ENCODE measurements at regions not wholly inside any gene's neighbourhood (a gene's known extent, or its start where the extent isn't known, plus 50 kb on each side); places are given as distances from the start of the nearest gene placed in this dataset.

- TF ChIP-seq, protein P1, sequence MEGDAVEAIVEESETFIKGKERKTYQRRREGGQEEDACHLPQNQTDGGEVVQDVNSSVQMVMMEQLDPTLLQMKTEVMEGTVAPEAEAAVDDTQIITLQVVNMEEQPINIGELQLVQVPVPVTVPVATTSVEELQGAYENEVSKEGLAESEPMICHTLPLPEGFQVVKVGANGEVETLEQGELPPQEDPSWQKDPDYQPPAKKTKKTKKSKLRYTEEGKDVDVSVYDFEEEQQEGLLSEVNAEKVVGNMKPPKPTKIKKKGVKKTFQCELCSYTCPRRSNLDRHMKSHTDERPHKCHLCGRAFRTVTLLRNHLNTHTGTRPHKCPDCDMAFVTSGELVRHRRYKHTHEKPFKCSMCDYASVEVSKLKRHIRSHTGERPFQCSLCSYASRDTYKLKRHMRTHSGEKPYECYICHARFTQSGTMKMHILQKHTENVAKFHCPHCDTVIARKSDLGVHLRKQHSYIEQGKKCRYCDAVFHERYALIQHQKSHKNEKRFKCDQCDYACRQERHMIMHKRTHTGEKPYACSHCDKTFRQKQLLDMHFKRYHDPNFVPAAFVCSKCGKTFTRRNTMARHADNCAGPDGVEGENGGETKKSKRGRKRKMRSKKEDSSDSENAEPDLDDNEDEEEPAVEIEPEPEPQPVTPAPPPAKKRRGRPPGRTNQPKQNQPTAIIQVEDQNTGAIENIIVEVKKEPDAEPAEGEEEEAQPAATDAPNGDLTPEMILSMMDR (IDR thresholded peaks at IDR 0.05; ENCODE audit: unreplicated experiment) = no peak
- no peak for DNase-seq (ENCODE audit: low spot score, unreplicated experiment)
- peaks cover 13% of the 10 kb centered on the region for H3K4me1 Mint-ChIP-seq (ENCODE audit: low read depth)
- H3K27me3 Mint-ChIP-seq = peaks cover 75% of the 10 kb centered on the region
- H3K4me3 Mint-ChIP-seq (ENCODE audit: low read depth) = no peak overlapping the region
- no peaks in the 10 kb centered on the region for H3K9me3 Mint-ChIP-seq (ENCODE audit: low read depth)
- H3K27ac Mint-ChIP-seq = no peak overlapping the region
- no peaks in the 10 kb centered on the region for H3K36me3 Mint-ChIP-seq (ENCODE audit: insufficient read depth)
Observed at GRCh38 chr15:70215951-70216350, 118.2 kb upstream of the TLE3 start.

- TF ChIP-seq, protein P1 (IDR thresholded peaks at IDR 0.05; ENCODE audit: unreplicated experiment) = no peak
- Mint-ChIP-seq H3K36me3 (ENCODE audit: insufficient read depth) (no peaks in the 10 kb centered on the region), H3K9me3 (ENCODE audit: low read depth) (no peaks in the 10 kb centered on the region), H3K4me3 (ENCODE audit: low read depth) (no peak overlapping the region), H3K27me3 (peaks cover 83% of the 10 kb centered on the region), H3K4me1 (ENCODE audit: low read depth) (peaks cover 13% of the 10 kb centered on the region), H3K27ac (no peak overlapping the region)
- no peak for DNase-seq (ENCODE audit: low spot score, unreplicated experiment)
Observed at GRCh38 chr15:70214941-70215635, 117.4 kb upstream of the TLE3 start.

DNA sequence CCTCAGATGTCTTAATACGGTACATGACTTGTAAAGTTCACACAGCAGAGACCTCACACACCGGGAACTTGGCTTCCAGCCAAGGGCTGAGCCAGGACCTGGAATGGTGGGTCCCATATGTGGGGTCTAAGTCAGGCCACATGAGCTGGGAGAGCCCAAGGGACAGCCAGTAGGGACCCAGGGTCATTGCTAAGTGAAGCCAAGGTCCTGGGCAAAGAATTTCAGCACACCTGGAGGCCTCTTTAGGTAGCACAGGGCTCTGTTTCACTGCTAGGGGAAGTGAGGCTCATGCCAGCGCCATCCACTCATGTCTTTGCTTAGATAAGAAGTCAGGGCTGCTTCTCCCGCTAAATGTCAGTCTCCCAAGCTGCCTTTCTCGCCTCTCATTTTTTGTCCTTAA lies 116.6 kb upstream of the TLE3 start:
- DNase-seq (ENCODE audit: low spot score, unreplicated experiment) = no peak
- Mint-ChIP-seq H3K4me3 (ENCODE audit: low read depth) (no peak overlapping the region), H3K27ac (no peak overlapping the region), H3K36me3 (ENCODE audit: insufficient read depth) (no peaks in the 10 kb centered on the region), H3K27me3 (peaks cover 88% of the 10 kb centered on the region), H3K9me3 (ENCODE audit: low read depth) (no peaks in the 10 kb centered on the region), H3K4me1 (ENCODE audit: low read depth) (peaks cover 11% of the 10 kb centered on the region)
- TF ChIP-seq, protein P1 (IDR thresholded peaks at IDR 0.05; ENCODE audit: unreplicated experiment) = no peak

- peaks cover 8% of the 10 kb centered on the region for H3K4me1 Mint-ChIP-seq (ENCODE audit: low read depth)
- DNase-seq (ENCODE audit: low spot score, unreplicated experiment) = no peak
- TF ChIP-seq, protein P1 (IDR thresholded peaks at IDR 0.05; ENCODE audit: unreplicated experiment) = no peak
- peaks cover 90% of the 10 kb centered on the region for H3K27me3 Mint-ChIP-seq
- no peak overlapping the region for H3K4me3 Mint-ChIP-seq (ENCODE audit: low read depth)
- no peak overlapping the region for H3K27ac Mint-ChIP-seq
- no peaks in the 10 kb centered on the region for H3K9me3 Mint-ChIP-seq (ENCODE audit: low read depth)
- H3K36me3 Mint-ChIP-seq (ENCODE audit: insufficient read depth) = no peaks in the 10 kb centered on the region
Observed at GRCh38 chr15:70213794-70214193, 116.1 kb upstream of the TLE3 start.

- Mint-ChIP-seq H3K27ac (no peak overlapping the region), H3K36me3 (ENCODE audit: insufficient read depth) (no peaks in the 10 kb centered on the region), H3K4me1 (ENCODE audit: low read depth) (peaks cover 7% of the 10 kb centered on the region), H3K9me3 (ENCODE audit: low read depth) (no peaks in the 10 kb centered on the region), H3K4me3 (ENCODE audit: low read depth) (no peak overlapping the region), H3K27me3 (peaks cover 88% of the 10 kb centered on the region)
- DNase-seq (ENCODE audit: low spot score, unreplicated experiment) = no peak
- TF ChIP-seq, protein P1 (IDR thresholded peaks at IDR 0.05; ENCODE audit: unreplicated experiment) = no peak
Observed at GRCh38 chr15:70212963-70213315, 115.2 kb upstream of the TLE3 start.

Data from progenitor cell of endocrine pancreas (in vitro differentiated cells).